Retina (tissue), 1 donor: ENCODE measurements at regions not wholly inside any gene's neighbourhood (a gene's known extent, or its start where the extent isn't known, plus 50 kb on each side); places are given as distances from the start of the nearest gene placed in this dataset.
A peak's percentile ranks its signal among the peaks of the same experiment; 100 is the strongest.

Experiments used
- DNase-seq: peaks from one replicate; pipeline ENCODE4 v3.0.0-alpha.2; 2016

- no peak for DNase-seq
Measured at GRCh38 chr15:95350908-95351307, 979.6 kb upstream of the NR2F2 start.

- no peak for DNase-seq
Measured at GRCh38 chr15:95352631-95353187, 977.8 kb upstream of the NR2F2 start.

- DNase-seq: no peak
Measured at GRCh38 chr15:95353512-95353911, 977.0 kb upstream of the NR2F2 start.

- no peak for DNase-seq
Measured at GRCh38 chr15:95359966-95360365, 970.5 kb upstream of the NR2F2 start.

- DNase-seq: no peak
Measured at GRCh38 chr15:95362306-95362705, 968.2 kb upstream of the NR2F2 start.

GRCh38 chr15:95363646-95364045 lies 966.9 kb upstream of the NR2F2 start:
- DNase-seq: no peak

GRCh38 chr15:95365511-95366107 lies 964.9 kb upstream of the NR2F2 start:
- no peak for DNase-seq

- peak; percentile 21 for DNase-seq
Measured at GRCh38 chr15:95368191-95368590, 962.3 kb upstream of the NR2F2 start.

- DNase-seq: no peak
Measured at GRCh38 chr15:95368755-95369601, 961.5 kb upstream of the NR2F2 start.

GRCh38 chr15:95370291-95370690 lies 960.2 kb upstream of the NR2F2 start:
- DNase-seq: no peak

- no peak for DNase-seq
Measured at GRCh38 chr15:95371664-95372063, 958.8 kb upstream of the NR2F2 start.

- DNase-seq: no peak
Measured at GRCh38 chr15:95375281-95375680, 955.2 kb upstream of the NR2F2 start.

GRCh38 chr15:95377258-95377852 lies 953.1 kb upstream of the NR2F2 start:
- DNase-seq: no peak

GRCh38 chr15:95394186-95395067 lies 936.1 kb upstream of the NR2F2 start:
- no peak for DNase-seq

GRCh38 chr15:95400428-95400827 lies 930.1 kb upstream of the NR2F2 start:
- DNase-seq: no peak

- DNase-seq: no peak
Measured at GRCh38 chr15:95401587-95401986, 928.9 kb upstream of the NR2F2 start.

- no peak for DNase-seq
Measured at GRCh38 chr15:95405447-95405846, 925.1 kb upstream of the NR2F2 start.

GRCh38 chr15:95407534-95407933 lies 923.0 kb upstream of the NR2F2 start:
- no peak for DNase-seq

- DNase-seq: no peak
Measured at GRCh38 chr15:95409211-95409610, 921.3 kb upstream of the NR2F2 start.

GRCh38 chr15:95409626-95410310 lies 920.7 kb upstream of the NR2F2 start:
- no peak for DNase-seq

- no peak for DNase-seq
Measured at GRCh38 chr15:95410757-95411156, 919.7 kb upstream of the NR2F2 start.

- no peak for DNase-seq
Measured at GRCh38 chr15:95416576-95416975, 913.9 kb upstream of the NR2F2 start.
